HG03521 (cell line): ENCODE measurements at regions not wholly inside any gene's neighbourhood (a gene's known extent, or its start where the extent isn't known, plus 50 kb on each side); places are given as distances from the start of the nearest gene placed in this dataset.
"Not testable (repeated sequence)": the region's sequence is repeated elsewhere in the genome, so short reads cannot be mapped to it uniquely, and the experiment has no call there.

ENCODE experiments used
- ATAC-seq: cut with Tn5 transposase; IDR thresholded peaks from one replicate; pipeline ENCODE4 v1.9.1; 2021; ENCODE audit warnings: mild to moderate bottlenecking, moderate library complexity; ENCODE audit not compliant: unreplicated experiment

- ATAC-seq = not testable (repeated sequence)
Observed at GRCh38 chr9:62833323-62834200, 1643.7 kb downstream of the SPATA31A7 start.

GRCh38 chr9:62837254-62837911 is 1647.5 kb downstream of the SPATA31A7 start:
- ATAC-seq = peak; percentile 26

- peak; percentile 99 for ATAC-seq
Observed at GRCh38 chr9:62838024-62838718, 1648.3 kb downstream of the SPATA31A7 start.

GRCh38 chr9:62839168-62839567 is 1649.3 kb downstream of the SPATA31A7 start:
- ATAC-seq = not testable (repeated sequence)

- not testable (repeated sequence) for ATAC-seq
Observed at GRCh38 chr9:62843145-62843544, 1653.3 kb downstream of the SPATA31A7 start.

- ATAC-seq = not testable (repeated sequence)
Observed at GRCh38 chr9:62843706-62844290, 1654.0 kb downstream of the SPATA31A7 start.

GRCh38 chr9:62844681-62845185 is 1654.9 kb downstream of the SPATA31A7 start:
- ATAC-seq = not testable (repeated sequence)

- ATAC-seq = not testable (repeated sequence)
Observed at GRCh38 chr9:62848258-62848657, 1658.4 kb downstream of the SPATA31A7 start.

- not testable (repeated sequence) for ATAC-seq
Observed at GRCh38 chr9:62849991-62850390, 1660.2 kb downstream of the SPATA31A7 start.

GRCh38 chr9:62857280-62857679 is 1667.4 kb downstream of the SPATA31A7 start:
- not testable (repeated sequence) for ATAC-seq

GRCh38 chr9:62858240-62858639 is 1668.4 kb downstream of the SPATA31A7 start:
- not testable (repeated sequence) for ATAC-seq

- ATAC-seq = not testable (repeated sequence)
Observed at GRCh38 chr9:62860939-62861860, 1671.4 kb downstream of the SPATA31A7 start.

- not testable (repeated sequence) for ATAC-seq
Observed at GRCh38 chr9:62862180-62862579, 1672.3 kb downstream of the SPATA31A7 start.

- not testable (repeated sequence) for ATAC-seq
Observed at GRCh38 chr9:62863319-62863718, 1673.5 kb downstream of the SPATA31A7 start.

- not testable (repeated sequence) for ATAC-seq
Observed at GRCh38 chr9:62863867-62864266, 1674.0 kb downstream of the SPATA31A7 start.

- ATAC-seq = not testable (repeated sequence)
Observed at GRCh38 chr9:62864481-62865469, 1674.9 kb downstream of the SPATA31A7 start.

GRCh38 chr9:62869061-62869460 is 1679.2 kb downstream of the SPATA31A7 start:
- not testable (repeated sequence) for ATAC-seq

GRCh38 chr9:62871765-62872164 is 1681.9 kb downstream of the SPATA31A7 start:
- not testable (repeated sequence) for ATAC-seq
